A549 (cell line): ENCODE measurements at regions not wholly inside any gene's neighbourhood (a gene's known extent, or its start where the extent isn't known, plus 50 kb on each side); places are given as distances from the start of the nearest gene placed in this dataset.

Experiments
- ATAC-seq, 2 experiments: fragments of 200-7000 bp in 1 of 2; fragments of >200 bp in 1 of 2; cut with Nextera tagmentation in 1 of 2; cut with Tn5 transposase in 1 of 2; 3 replicates each; pipeline versions ENCODE4 v1.8.0 to v1.9.1; 2018 to 2020; ENCODE audit warnings: mild to moderate bottlenecking in 1 of 2, moderate library complexity in 1 of 2
- CTCF ChIA-PET: fragments of 300-600 bp; sonication (Branson Sonifier 250); formaldehyde crosslinking; extraction: SDS; loops from one replicate; lab custom pipeline; 2021; ENCODE audit warnings: antibody characterized with exemption, inconsistent platforms; lab: Yijun Ruan, JAX
- POLR2A ChIA-PET: fragments of 350-600 bp; formaldehyde crosslinking; extraction: SDS; loops from one replicate; lab custom pipeline; 2021; ENCODE audit warnings: antibody characterized with exemption, inconsistent platforms; lab: Yijun Ruan, JAX
- DNase-seq, 2 experiments: peaks; one replicate each; pipeline versions ENCODE4 v3.0.0 to v3.0.0-alpha.2; 2011 to 2016; ENCODE audit warnings: low read depth in 1 of 2, low spot score in 1 of 2
- FAIRE-seq: peaks from 2 replicates; lab custom pipeline; 2011; peaks lifted over from hg19 to GRCh38; lab: Jason Lieb, UNC
- H3K27ac ChIP-seq, 2 experiments: fragments of >200 bp; sonication (Bioruptor Twin); formaldehyde crosslinking; 3 replicates each; pipeline ENCODE4 v1.5.1; 2016 to 2017
- H3K4me1 ChIP-seq: fragments of >200 bp; sonication (Bioruptor Twin); formaldehyde crosslinking; 3 replicates; pipeline ENCODE4 v1.6.1; 2016
- H3K4me2 ChIP-seq: fragments of >200 bp; sonication (Bioruptor Twin); formaldehyde crosslinking; 3 replicates; pipeline ENCODE4 v1.6.1; 2016
- H3K4me3 ChIP-seq: fragments of >200 bp; sonication (Bioruptor Twin); formaldehyde crosslinking; 3 replicates; pipeline ENCODE4 v1.5.1; 2016
- H3K9me3 ChIP-seq: fragments of >200 bp; sonication (Bioruptor Twin); formaldehyde crosslinking; 3 replicates; pipeline ENCODE4 v1.6.1; 2016
- ATOH8 ChIP-seq: fragments of 250-450 bp; sonication (Bioruptor Pico); IDR thresholded peaks from 2 replicates; pipeline ENCODE4 v1.5.0; 2020; ENCODE audit warnings: low read depth, mild to moderate bottlenecking, moderate library complexity
- BCL3 ChIP-seq: fragments of >200 bp; sonication (Bioruptor Twin); formaldehyde crosslinking; IDR thresholded peaks from 3 replicates; pipeline ENCODE4 v1.6.1; 2016
- CHD2 ChIP-seq: fragments of 150-350 bp; IDR thresholded peaks from 2 replicates; pipeline ENCODE4 v1.6.1; 2014; ENCODE audit warnings: low read length; ENCODE audit not compliant: partially characterized antibody
- CTCF ChIP-seq: fragments of >200 bp; sonication (Bioruptor Twin); formaldehyde crosslinking; IDR thresholded peaks from 3 replicates; pipeline ENCODE4 v1.5.1; 2016
- ELK1 ChIP-seq: fragments of 150-350 bp; IDR thresholded peaks from 2 replicates; pipeline ENCODE4 v1.6.1; 2014; ENCODE audit warnings: low read depth, mild to moderate bottlenecking, low read length
- EP300 ChIP-seq, 2 experiments: fragments of >200 bp; sonication (Bioruptor Twin); formaldehyde crosslinking; IDR thresholded peaks; 2 replicates in 1 of 2; 3 replicates in 1 of 2; pipeline ENCODE4 v1.6.1; 2016 to 2017
- FOSB ChIP-seq: fragments of 250-450 bp; sonication (Bioruptor Pico); IDR thresholded peaks from 2 replicates; pipeline ENCODE4 v1.5.0; 2020; ENCODE audit warnings: mild to moderate bottlenecking, moderate library complexity
- FOSL2 ChIP-seq, 2 experiments: fragments of 450-650 bp in 1 of 2; fragments of >200 bp in 1 of 2; sonication (Bioruptor Twin) in 1 of 2; formaldehyde crosslinking; IDR thresholded peaks; 2 replicates each; pipeline versions ENCODE4 v1.5.0 to v1.6.1; 2016 to 2020; ENCODE audit warnings: mild to moderate bottlenecking in 1 of 2, moderate library complexity in 1 of 2
- HOXB13 ChIP-seq: fragments of 250-450 bp; sonication (Bioruptor Pico); IDR thresholded peaks from 2 replicates; pipeline ENCODE4 v1.5.0; 2020; ENCODE audit warnings: low read depth, mild to moderate bottlenecking, moderate library complexity
- HOXB5 ChIP-seq: fragments of 250-450 bp; sonication (Bioruptor Pico); IDR thresholded peaks from 2 replicates; pipeline ENCODE4 v1.5.0; 2020; ENCODE audit warnings: mild to moderate bottlenecking, moderate library complexity
- JUN ChIP-seq, 2 experiments: fragments of >200 bp; sonication (Bioruptor Twin); formaldehyde crosslinking; IDR thresholded peaks; 2 replicates in 1 of 2; 3 replicates in 1 of 2; pipeline ENCODE4 v1.6.1; 2016 to 2017
- JUNB ChIP-seq: fragments of >200 bp; sonication (Bioruptor Twin); formaldehyde crosslinking; IDR thresholded peaks from 2 replicates; pipeline ENCODE4 v1.6.1; 2016
- KDM1A ChIP-seq: fragments of 200-600 bp; sonication (generic); IDR thresholded peaks from 2 replicates; pipeline ENCODE4 v1.6.1; 2016; ENCODE audit warnings: low read depth, mild to moderate bottlenecking
- KDM5A ChIP-seq: fragments of 200-600 bp; sonication (generic); IDR thresholded peaks from 2 replicates; pipeline ENCODE4 v1.6.1; 2016; ENCODE audit warnings: antibody characterized with exemption, mild to moderate bottlenecking
- MAFK ChIP-seq: fragments of 450-650 bp; IDR thresholded peaks from 2 replicates; pipeline ENCODE4 v1.6.1; 2014; ENCODE audit not compliant: partially characterized antibody
- MYC ChIP-seq: IDR thresholded peaks from 2 replicates; pipeline ENCODE4 v1.6.1; 2012; ENCODE audit warnings: mild to moderate bottlenecking, inconsistent platforms, low read length, improper control_type of control experiment, borderline replicate concordance
- NFE2L2 ChIP-seq: fragments of 150-350 bp; conservative IDR thresholded peaks from 2 replicates; pipeline ENCODE4 v1.6.1; 2014; ENCODE audit warnings: low read length
- NPAS2 ChIP-seq: fragments of 250-450 bp; sonication (Bioruptor Pico); IDR thresholded peaks from 2 replicates; pipeline ENCODE4 v1.8.0; 2022; ENCODE audit warnings: mild to moderate bottlenecking, moderate library complexity, borderline replicate concordance
- NR3C1 ChIP-seq: fragments of >200 bp; sonication (Bioruptor Twin); formaldehyde crosslinking; IDR thresholded peaks from 3 replicates; pipeline ENCODE4 v1.6.1; 2017
- PBX3 ChIP-seq: IDR thresholded peaks from 2 replicates; pipeline ENCODE4 v1.6.1; 2012
- POLR2AphosphoS2 ChIP-seq: conservative IDR thresholded peaks from 2 replicates; pipeline ENCODE4 v1.6.1; 2012; ENCODE audit warnings: low read length, improper control_type of control experiment, inconsistent platforms
- RARB ChIP-seq: fragments of 250-450 bp; sonication (Bioruptor Pico); IDR thresholded peaks from 2 replicates; pipeline ENCODE4 v1.8.0; 2021; ENCODE audit warnings: mild to moderate bottlenecking, moderate library complexity
- RCOR1 ChIP-seq: fragments of 150-350 bp; IDR thresholded peaks from 2 replicates; pipeline ENCODE4 v1.6.1; 2014; ENCODE audit warnings: antibody characterized with exemption, low read length, low read depth
- RFX5 ChIP-seq: fragments of 450-650 bp; IDR thresholded peaks from 2 replicates; pipeline ENCODE4 v1.7.1; 2014; ENCODE audit warnings: antibody characterized with exemption, mild to moderate bottlenecking, moderate library complexity
- RNF2 ChIP-seq: fragments of 200-600 bp; sonication (generic); IDR thresholded peaks from 2 replicates; pipeline ENCODE4 v1.6.1; 2016; ENCODE audit warnings: low read depth, mild to moderate bottlenecking, antibody characterized with exemption, moderate library complexity, borderline replicate concordance
- SMC3 ChIP-seq: fragments of >200 bp; sonication (Bioruptor Twin); formaldehyde crosslinking; IDR thresholded peaks from 3 replicates; pipeline ENCODE4 v1.6.1; 2018; ENCODE audit warnings: inconsistent platforms
- TFCP2L1 ChIP-seq: fragments of 250-450 bp; sonication (Bioruptor Pico); IDR thresholded peaks from 2 replicates; pipeline ENCODE4 v1.5.0; 2021; ENCODE audit warnings: mild to moderate bottlenecking
- TP53 ChIP-seq: fragments of 250-450 bp; sonication (Bioruptor Pico); IDR thresholded peaks from 2 replicates; pipeline ENCODE4 v1.5.0; 2021; ENCODE audit warnings: mild to moderate bottlenecking, moderate library complexity
- ZNF302 ChIP-seq: fragments of 250-450 bp; sonication (Bioruptor Pico); IDR thresholded peaks from 2 replicates; pipeline ENCODE4 v1.9.0; 2021; ENCODE audit warnings: inconsistent platforms, mild to moderate bottlenecking, moderate library complexity
- ZSCAN20 ChIP-seq: fragments of 250-450 bp; sonication (Bioruptor Pico); IDR thresholded peaks from 2 replicates; pipeline ENCODE4 v1.8.0; 2022; ENCODE audit warnings: mild to moderate bottlenecking, moderate library complexity
- WGBS: methylation state at CpG from one replicate; pipeline ENCODE4 v1.1.6; 2017; ENCODE audit errors: missing lambda C conversion rate; 5-methylcytosine and 5-hydroxymethylcytosine counted together

GRCh38 chr2:145654156-145654555, 1134.2 kb upstream of the ZEB2 start:
- no peak overlapping the region for H3K4me2 ChIP-seq
- H3K4me1 ChIP-seq: 0 out of 3 replicates have a peak, but pooled peaks cover 2% of the 10 kb centered on the region
- H3K9me3 ChIP-seq: no peaks in the 10 kb centered on the region
- H3K4me3 ChIP-seq: no peak overlapping the region
- DNase-seq (no peak), FAIRE-seq (no peak), ATAC-seq (no peak)
- CTCF ChIA-PET: no interaction called here
- WGBS: 87% methylated on average over 2 of the region's 2 CpGs
- H3K27ac ChIP-seq: no peak overlapping the region
- no peak for TF ChIP-seq MAFK
- TF ChIP-seq NPAS2 (CRISPR knock-in tag): no peak
- no peak for TF ChIP-seq RCOR1
- TF ChIP-seq NFE2L2: no peak
- no peak for TF ChIP-seq FOSL2 (IDR thresholded peaks at IDR 0.05)
- TF ChIP-seq FOSL2 (CRISPR knock-in tag; IDR thresholded peaks at IDR 0.05): no peak
- TF ChIP-seq CTCF: no peak
- TF ChIP-seq RFX5: no peak
- no peak for TF ChIP-seq MYC
- no peak for TF ChIP-seq TFCP2L1
- no peak for TF ChIP-seq NR3C1
- TF ChIP-seq KDM1A: no peak
- TF ChIP-seq RNF2: no peak
- no peak for TF ChIP-seq TP53 (CRISPR knock-in tag)
- TF ChIP-seq PBX3: no peak
- POLR2A ChIA-PET: no interaction called here

- ChIA-PET POLR2A (no interaction called here), CTCF (no interaction called here)
- no peak overlapping the region for H3K27ac ChIP-seq
- TF ChIP-seq BCL3 (no peak), RARB (CRISPR knock-in tag) (no peak), JUN (IDR thresholded peaks at IDR 0.05) (no peak), EP300 (IDR thresholded peaks at IDR 0.05) (no peak), ZNF302 (CRISPR knock-in tag) (no peak), SMC3 (no peak), KDM5A (no peak), CHD2 (no peak), POLR2AphosphoS2 (no peak), ZSCAN20 (CRISPR knock-in tag) (no peak), HOXB5 (no peak), HOXB13 (CRISPR knock-in tag) (no peak), ATOH8 (CRISPR knock-in tag) (no peak), JUNB (no peak), FOSB (CRISPR knock-in tag) (no peak), ELK1 (no peak)
- no peaks in the 10 kb centered on the region for H3K9me3 ChIP-seq
- DNase-seq (no peak), ATAC-seq (no peak), FAIRE-seq (no peak)
- H3K4me2 ChIP-seq: no peak overlapping the region
- H3K4me3 ChIP-seq: no peak overlapping the region
- 0 out of 3 replicates have a peak, but pooled peaks cover 2% of the 10 kb centered on the region for H3K4me1 ChIP-seq
Measured at GRCh38 chr2:145653553-145653952, 1133.6 kb upstream of the ZEB2 start.
